ENCODE measurements at regions not wholly inside any gene's neighbourhood (a gene's known extent, or its start where the extent isn't known, plus 50 kb on each side); places are given as distances from the start of the nearest gene placed in this dataset.

DNA sequence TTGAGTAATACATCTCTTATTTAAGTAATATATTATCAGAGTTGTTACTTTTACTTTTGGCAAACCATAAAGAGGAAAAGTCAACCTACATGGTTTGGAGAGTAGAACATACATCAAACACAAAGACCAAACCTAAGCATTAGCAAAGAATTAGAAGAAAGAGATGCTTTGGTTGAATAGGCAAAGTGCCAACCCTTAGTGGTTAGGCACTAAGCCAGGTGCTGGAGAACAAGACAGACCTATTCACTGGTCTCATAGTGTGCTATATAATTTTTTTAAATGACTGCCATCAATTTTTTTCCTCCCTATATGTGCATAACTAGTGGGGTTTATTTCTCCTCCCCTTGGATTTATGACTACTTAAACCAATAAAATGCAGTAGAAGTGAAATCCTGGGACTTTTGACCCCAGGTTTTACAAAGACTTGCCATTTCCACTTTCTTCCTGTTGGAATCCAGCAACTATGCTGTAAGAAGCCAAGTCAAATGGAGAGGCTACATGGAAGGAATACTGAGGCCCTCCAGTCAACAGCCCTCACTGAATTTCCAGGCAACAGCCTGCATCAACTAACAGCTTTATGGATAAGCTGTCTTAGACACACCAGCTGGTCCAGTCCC lies 69.8 kb upstream of the HAO2 start:
- TF ChIP-seq, protein P1, sequence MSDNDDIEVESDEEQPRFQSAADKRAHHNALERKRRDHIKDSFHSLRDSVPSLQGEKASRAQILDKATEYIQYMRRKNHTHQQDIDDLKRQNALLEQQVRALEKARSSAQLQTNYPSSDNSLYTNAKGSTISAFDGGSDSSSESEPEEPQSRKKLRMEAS (IDR thresholded peaks at IDR 0.05): no peak
- no peak for TF ChIP-seq POLR2AphosphoS5 (IDR thresholded peaks at IDR 0.05; ENCODE audit: low read depth, low read length)
- no peak for TF ChIP-seq CTCF (IDR thresholded peaks at IDR 0.05 in 2 of 3, conservative IDR thresholded peaks at IDR 0.05 in 1 of 3; ENCODE audit: borderline replicate concordance in 1 of 3, insufficient read depth in 1 of 3, low read depth in 2 of 3, low read length in 2 of 3)
- TF ChIP-seq YY1 (IDR thresholded peaks at IDR 0.05; ENCODE audit: extremely low read depth, insufficient replicate concordance, low read depth, low read length): no peak
- TF ChIP-seq POLR2A (IDR thresholded peaks at IDR 0.05; ENCODE audit: borderline replicate concordance, extremely low read depth, insufficient read depth, insufficient read length): no peak
- no peak for TF ChIP-seq REST (IDR thresholded peaks at IDR 0.05; ENCODE audit: low read depth)

All from HCT116 (cell line).